ENCODE measurements at regions not wholly inside any gene's neighbourhood (a gene's known extent, or its start where the extent isn't known, plus 50 kb on each side); places are given as distances from the start of the nearest gene placed in this dataset.

GRCh38 chr12:91511795-91512420, 329.3 kb upstream of the DCN start:
- TF ChIP-seq POLR2A (IDR thresholded peaks at IDR 0.05): no peak
- TF ChIP-seq, protein P1, sequence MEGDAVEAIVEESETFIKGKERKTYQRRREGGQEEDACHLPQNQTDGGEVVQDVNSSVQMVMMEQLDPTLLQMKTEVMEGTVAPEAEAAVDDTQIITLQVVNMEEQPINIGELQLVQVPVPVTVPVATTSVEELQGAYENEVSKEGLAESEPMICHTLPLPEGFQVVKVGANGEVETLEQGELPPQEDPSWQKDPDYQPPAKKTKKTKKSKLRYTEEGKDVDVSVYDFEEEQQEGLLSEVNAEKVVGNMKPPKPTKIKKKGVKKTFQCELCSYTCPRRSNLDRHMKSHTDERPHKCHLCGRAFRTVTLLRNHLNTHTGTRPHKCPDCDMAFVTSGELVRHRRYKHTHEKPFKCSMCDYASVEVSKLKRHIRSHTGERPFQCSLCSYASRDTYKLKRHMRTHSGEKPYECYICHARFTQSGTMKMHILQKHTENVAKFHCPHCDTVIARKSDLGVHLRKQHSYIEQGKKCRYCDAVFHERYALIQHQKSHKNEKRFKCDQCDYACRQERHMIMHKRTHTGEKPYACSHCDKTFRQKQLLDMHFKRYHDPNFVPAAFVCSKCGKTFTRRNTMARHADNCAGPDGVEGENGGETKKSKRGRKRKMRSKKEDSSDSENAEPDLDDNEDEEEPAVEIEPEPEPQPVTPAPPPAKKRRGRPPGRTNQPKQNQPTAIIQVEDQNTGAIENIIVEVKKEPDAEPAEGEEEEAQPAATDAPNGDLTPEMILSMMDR (IDR thresholded peaks at IDR 0.05): no peak
